ENCODE measurements at regions not wholly inside any gene's neighbourhood (a gene's known extent, or its start where the extent isn't known, plus 50 kb on each side); places are given as distances from the start of the nearest gene placed in this dataset.

GRCh38 chr3:188082450-188082849, 71.5 kb upstream of the LPP start:
- no CpG with 5 or more reads among the region's 1 CpG for WGBS, 2 experiments (ENCODE audit: extremely low coverage in 2 of 2, insufficient read length in 1 of 2)
- BruUV-seq (replicated peaks): no TSS peak
- no peak overlapping the region for H3K14ac ChIP-seq (replicated peaks; ENCODE audit: low read depth, low read length)
- no peaks in the 10 kb centered on the region for H3K36me3 ChIP-seq (ENCODE audit: control insufficient read depth, insufficient read depth, low read length)
- no peak overlapping the region for H3K9ac ChIP-seq (ENCODE audit: low read depth, low read length)
- dilution Hi-C loops (cut with HindIII; ENCODE audit: low sequenced_read_pairs, unreplicated experiment) (no loop called here), intact Hi-C loops (cut with micrococcal nuclease) (no loop called here), in situ Hi-C loops (cut with MboI; ENCODE audit: low sequenced_read_pairs) (no loop called here)
- no peak overlapping the region for H3K27ac ChIP-seq (ENCODE audit: insufficient read depth, low read length)
- no peak overlapping the region for H3K4me2 ChIP-seq (ENCODE audit: low read depth, low read length)
- ATAC-seq (ENCODE audit: low read depth) (no peak), DNase-seq (peak; percentile 13)
- H3K27me3 ChIP-seq (ENCODE audit: control insufficient read depth, insufficient read depth, low read length): no peaks in the 10 kb centered on the region
- H4K91ac ChIP-seq (ENCODE audit: insufficient read depth, low read depth, low read length): no peak overlapping the region
- no peak overlapping the region for H3K23ac ChIP-seq (ENCODE audit: low read depth, low read length)
- no peaks in the 10 kb centered on the region for H3K79me1 ChIP-seq (ENCODE audit: low read depth in 1 of 2, low read length in 2 of 2)
- TF ChIP-seq SMC3 (IDR thresholded peaks at IDR 0.05; ENCODE audit: low read depth, low read length) (no peak), MAFK (IDR thresholded peaks at IDR 0.05; ENCODE audit: low read depth, low read length) (no peak), RCOR1 (IDR thresholded peaks at IDR 0.05; ENCODE audit: insufficient replicate concordance, low read length) (no peak), MXI1 (IDR thresholded peaks at IDR 0.05; ENCODE audit: borderline replicate concordance, low read depth, low read length) (no peak), RFX5 (IDR thresholded peaks at IDR 0.05; ENCODE audit: low read depth, low read length) (no peak), NFE2L2 (IDR thresholded peaks at IDR 0.05; ENCODE audit: low read depth, low read length) (no peak), MAZ (IDR thresholded peaks at IDR 0.05; ENCODE audit: borderline replicate concordance, low read depth, low read length) (no peak), CEBPB (IDR thresholded peaks at IDR 0.05; ENCODE audit: low read depth, low read length) (no peak), BHLHE40 (IDR thresholded peaks at IDR 0.05; ENCODE audit: low read depth, low read length) (no peak), FOS (IDR thresholded peaks at IDR 0.05; ENCODE audit: low read depth, low read length) (no peak), RAD21 (IDR thresholded peaks at IDR 0.05; ENCODE audit: low read length) (no peak), CHD1 (IDR thresholded peaks at IDR 0.05; ENCODE audit: low read depth, low read length) (no peak)
- TF ChIP-seq, protein P1, sequence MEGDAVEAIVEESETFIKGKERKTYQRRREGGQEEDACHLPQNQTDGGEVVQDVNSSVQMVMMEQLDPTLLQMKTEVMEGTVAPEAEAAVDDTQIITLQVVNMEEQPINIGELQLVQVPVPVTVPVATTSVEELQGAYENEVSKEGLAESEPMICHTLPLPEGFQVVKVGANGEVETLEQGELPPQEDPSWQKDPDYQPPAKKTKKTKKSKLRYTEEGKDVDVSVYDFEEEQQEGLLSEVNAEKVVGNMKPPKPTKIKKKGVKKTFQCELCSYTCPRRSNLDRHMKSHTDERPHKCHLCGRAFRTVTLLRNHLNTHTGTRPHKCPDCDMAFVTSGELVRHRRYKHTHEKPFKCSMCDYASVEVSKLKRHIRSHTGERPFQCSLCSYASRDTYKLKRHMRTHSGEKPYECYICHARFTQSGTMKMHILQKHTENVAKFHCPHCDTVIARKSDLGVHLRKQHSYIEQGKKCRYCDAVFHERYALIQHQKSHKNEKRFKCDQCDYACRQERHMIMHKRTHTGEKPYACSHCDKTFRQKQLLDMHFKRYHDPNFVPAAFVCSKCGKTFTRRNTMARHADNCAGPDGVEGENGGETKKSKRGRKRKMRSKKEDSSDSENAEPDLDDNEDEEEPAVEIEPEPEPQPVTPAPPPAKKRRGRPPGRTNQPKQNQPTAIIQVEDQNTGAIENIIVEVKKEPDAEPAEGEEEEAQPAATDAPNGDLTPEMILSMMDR (conservative IDR thresholded peaks at IDR 0.05; ENCODE audit: low read depth, low read length): no peak
- TF ChIP-seq, protein P2, sequence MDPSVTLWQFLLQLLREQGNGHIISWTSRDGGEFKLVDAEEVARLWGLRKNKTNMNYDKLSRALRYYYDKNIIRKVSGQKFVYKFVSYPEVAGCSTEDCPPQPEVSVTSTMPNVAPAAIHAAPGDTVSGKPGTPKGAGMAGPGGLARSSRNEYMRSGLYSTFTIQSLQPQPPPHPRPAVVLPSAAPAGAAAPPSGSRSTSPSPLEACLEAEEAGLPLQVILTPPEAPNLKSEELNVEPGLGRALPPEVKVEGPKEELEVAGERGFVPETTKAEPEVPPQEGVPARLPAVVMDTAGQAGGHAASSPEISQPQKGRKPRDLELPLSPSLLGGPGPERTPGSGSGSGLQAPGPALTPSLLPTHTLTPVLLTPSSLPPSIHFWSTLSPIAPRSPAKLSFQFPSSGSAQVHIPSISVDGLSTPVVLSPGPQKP (IDR thresholded peaks at IDR 0.05; ENCODE audit: borderline replicate concordance, low read depth, low read length): no peak
- TF ChIP-seq, protein P3, sequence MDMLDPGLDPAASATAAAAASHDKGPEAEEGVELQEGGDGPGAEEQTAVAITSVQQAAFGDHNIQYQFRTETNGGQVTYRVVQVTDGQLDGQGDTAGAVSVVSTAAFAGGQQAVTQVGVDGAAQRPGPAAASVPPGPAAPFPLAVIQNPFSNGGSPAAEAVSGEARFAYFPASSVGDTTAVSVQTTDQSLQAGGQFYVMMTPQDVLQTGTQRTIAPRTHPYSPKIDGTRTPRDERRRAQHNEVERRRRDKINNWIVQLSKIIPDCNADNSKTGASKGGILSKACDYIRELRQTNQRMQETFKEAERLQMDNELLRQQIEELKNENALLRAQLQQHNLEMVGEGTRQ (IDR thresholded peaks at IDR 0.05; ENCODE audit: low read depth, low read length): no peak
- H2BK15ac ChIP-seq (ENCODE audit: low read depth, low read length): no peak overlapping the region
- no peak overlapping the region for H2AK9ac ChIP-seq (replicated peaks; ENCODE audit: low read depth, low read length, poor library complexity)
- H2AK5ac ChIP-seq (ENCODE audit: low read depth, low read length): no peak overlapping the region
- H4K20me1 ChIP-seq (ENCODE audit: insufficient read depth, low read length): no peaks in the 10 kb centered on the region
- ChIA-PET POLR2A (ENCODE audit: unreplicated experiment) (no interaction called here), CTCF (no interaction called here)
- H3K56ac ChIP-seq (ENCODE audit: extremely low read depth, insufficient read depth, low read length): no peak overlapping the region
- peaks cover 2% of the 10 kb centered on the region; the same call in 1 of the 2 replicates for H3K4me1 ChIP-seq (ENCODE audit: control insufficient read depth, insufficient read depth, low read length)
- no peak overlapping the region for H4K5ac ChIP-seq (ENCODE audit: low read depth, low read length)
- H3K9me3 ChIP-seq (ENCODE audit: control insufficient read depth, insufficient read depth, low read length): no peaks in the 10 kb centered on the region
- H4K8ac ChIP-seq (ENCODE audit: low read depth in 2 of 2, low read length in 2 of 2): no peak overlapping the region
- no peak overlapping the region for H3K18ac ChIP-seq (ENCODE audit: low read depth, low read length)
- no peaks in the 10 kb centered on the region for H3K9me1 ChIP-seq (ENCODE audit: insufficient read depth, low read length)
- no peak overlapping the region for H2BK20ac ChIP-seq (ENCODE audit: low read depth, low read length)
- no peak overlapping the region for H3K4ac ChIP-seq (ENCODE audit: low read depth, low read length)
- H2BK120ac ChIP-seq (ENCODE audit: low read depth, low read length): no peak overlapping the region
- no peak overlapping the region for H2AFZ ChIP-seq (replicated peaks; ENCODE audit: low read length, poor library complexity)
- H2BK5ac ChIP-seq (ENCODE audit: low read depth, low read length, poor library complexity, severe bottlenecking): no peak overlapping the region
- H3K4me3 ChIP-seq (ENCODE audit: insufficient read depth, low read depth, low read length): no peak overlapping the region

Data from IMR-90 (cell line).